ENCODE measurements at regions not wholly inside any gene's neighbourhood (a gene's known extent, or its start where the extent isn't known, plus 50 kb on each side); places are given as distances from the start of the nearest gene placed in this dataset.

DNA sequence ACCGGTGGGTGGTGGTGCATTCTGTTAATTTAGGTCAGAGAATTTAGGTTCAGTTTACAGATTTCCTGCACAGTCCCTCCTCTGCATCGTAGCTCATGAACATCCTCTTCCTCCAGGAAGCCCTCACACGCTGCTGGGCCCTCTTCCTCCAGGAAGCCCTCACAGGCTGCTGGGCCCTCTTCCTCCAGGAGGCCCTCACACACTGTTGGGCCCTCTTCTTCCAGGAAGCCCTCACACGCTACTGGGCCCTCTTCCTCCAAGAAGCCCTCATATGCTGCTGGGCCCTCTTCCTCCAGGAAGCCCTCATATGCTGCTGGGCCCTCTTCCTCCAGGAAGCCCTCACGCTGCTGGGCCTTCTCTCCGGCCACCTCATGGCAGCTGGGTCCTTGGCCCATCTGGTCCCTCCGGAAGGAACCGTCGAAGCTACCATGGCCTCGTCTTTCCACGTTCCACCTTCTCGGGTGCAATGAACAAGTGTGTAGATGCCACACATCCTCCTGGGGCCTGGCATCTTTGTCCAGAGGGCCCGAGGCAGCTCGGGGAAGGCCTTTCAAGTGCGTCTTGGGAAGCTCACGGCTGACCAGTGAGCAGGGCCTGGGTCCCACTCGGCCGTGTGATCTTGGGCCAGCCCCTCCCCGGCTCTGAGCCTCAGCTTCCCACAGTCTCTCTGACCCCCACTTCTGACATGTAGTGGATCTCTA is 58.9 kb upstream of the PPARA start:
- TF ChIP-seq, protein P1, sequence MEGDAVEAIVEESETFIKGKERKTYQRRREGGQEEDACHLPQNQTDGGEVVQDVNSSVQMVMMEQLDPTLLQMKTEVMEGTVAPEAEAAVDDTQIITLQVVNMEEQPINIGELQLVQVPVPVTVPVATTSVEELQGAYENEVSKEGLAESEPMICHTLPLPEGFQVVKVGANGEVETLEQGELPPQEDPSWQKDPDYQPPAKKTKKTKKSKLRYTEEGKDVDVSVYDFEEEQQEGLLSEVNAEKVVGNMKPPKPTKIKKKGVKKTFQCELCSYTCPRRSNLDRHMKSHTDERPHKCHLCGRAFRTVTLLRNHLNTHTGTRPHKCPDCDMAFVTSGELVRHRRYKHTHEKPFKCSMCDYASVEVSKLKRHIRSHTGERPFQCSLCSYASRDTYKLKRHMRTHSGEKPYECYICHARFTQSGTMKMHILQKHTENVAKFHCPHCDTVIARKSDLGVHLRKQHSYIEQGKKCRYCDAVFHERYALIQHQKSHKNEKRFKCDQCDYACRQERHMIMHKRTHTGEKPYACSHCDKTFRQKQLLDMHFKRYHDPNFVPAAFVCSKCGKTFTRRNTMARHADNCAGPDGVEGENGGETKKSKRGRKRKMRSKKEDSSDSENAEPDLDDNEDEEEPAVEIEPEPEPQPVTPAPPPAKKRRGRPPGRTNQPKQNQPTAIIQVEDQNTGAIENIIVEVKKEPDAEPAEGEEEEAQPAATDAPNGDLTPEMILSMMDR (IDR thresholded peaks at IDR 0.05 in 4 of 5, conservative IDR thresholded peaks at IDR 0.05 in 1 of 5), result no peak
- no peak for TF ChIP-seq POLR2A (IDR thresholded peaks at IDR 0.05)
